CD4-positive, alpha-beta memory T cell (primary cell): ENCODE measurements at regions not wholly inside any gene's neighbourhood (a gene's known extent, or its start where the extent isn't known, plus 50 kb on each side); places are given as distances from the start of the nearest gene placed in this dataset.

Experiments used
- CTCF ChIA-PET: fragments of 350-600 bp; sonication (Branson Sonifier 250); formaldehyde crosslinking; loops from one replicate; lab custom pipeline; 2021; ENCODE audit warnings: inconsistent platforms; ENCODE audit not compliant: partially characterized antibody; lab: Charles Lee
- POLR2A ChIA-PET: fragments of 350-600 bp; sonication (Branson Sonifier 250); formaldehyde crosslinking; loops from one replicate; lab custom pipeline; 2021; ENCODE audit not compliant: partially characterized antibody; lab: Charles Lee
- DNase-seq, 5 donors: peaks; one replicate each; pipeline versions ENCODE4 v3.0.0 to v3.0.0-alpha.2; 2020 to 2022; ENCODE audit warnings: mixed read lengths in 1 of 5
- H3K27ac ChIP-seq: one replicate; pipeline ENCODE4 v1.7.0; 2013; ENCODE audit warnings: low read depth, low read length
- H3K27me3 ChIP-seq: 2 replicates; pipeline ENCODE4 v1.7.0; 2013; ENCODE audit warnings: mild to moderate bottlenecking, low read length, moderate library complexity; ENCODE audit not compliant: insufficient read depth
- H3K36me3 ChIP-seq: 2 replicates; pipeline ENCODE4 v1.7.0; 2013; ENCODE audit warnings: mild to moderate bottlenecking, low read length, moderate library complexity; ENCODE audit not compliant: insufficient read depth
- H3K4me1 ChIP-seq: 2 replicates; pipeline ENCODE4 v1.7.0; 2013; ENCODE audit warnings: mild to moderate bottlenecking, low read length, moderate library complexity; ENCODE audit not compliant: insufficient read depth
- H3K4me3 ChIP-seq, 2 donors: one replicate each; pipeline ENCODE4 v1.7.0; 2013; ENCODE audit warnings: low read length in 2 of 2, mild to moderate bottlenecking in 1 of 2
- H3K9me3 ChIP-seq, 2 donors: one replicate each; pipeline ENCODE4 v1.7.0; 2013; ENCODE audit warnings: low read length in 2 of 2, control low read depth in 1 of 2; ENCODE audit not compliant: control insufficient read depth in 1 of 2
- H3K27ac Mint-ChIP-seq, 7 donors: one replicate each; pipeline ENCODE4 v1.8.0; 2020 to 2021; ENCODE audit warnings: mixed read lengths in 7 of 7, mild to moderate bottlenecking in 6 of 7, inconsistent platforms in 3 of 7, moderate library complexity in 3 of 7
- H3K27me3 Mint-ChIP-seq, 2 donors: one replicate each; pipeline ENCODE4 v1.8.0; 2020 to 2021; ENCODE audit warnings: mixed read lengths in 2 of 2
- H3K36me3 Mint-ChIP-seq, 2 donors: one replicate each; pipeline ENCODE4 v1.8.0; 2020 to 2021; ENCODE audit warnings: mixed read lengths in 2 of 2, inconsistent platforms in 1 of 2, mild to moderate bottlenecking in 1 of 2
- H3K4me1 Mint-ChIP-seq, 4 donors: one replicate each; pipeline ENCODE4 v1.8.0; 2020 to 2021; ENCODE audit warnings: mixed read lengths in 4 of 4, mild to moderate bottlenecking in 1 of 4
- H3K4me3 Mint-ChIP-seq, 8 donors: one replicate each; pipeline ENCODE4 v1.8.0; 2020 to 2021; ENCODE audit warnings: mixed read lengths in 8 of 8, mild to moderate bottlenecking in 7 of 8, moderate library complexity in 6 of 8, inconsistent platforms in 3 of 8
- H3K9me3 Mint-ChIP-seq, 8 donors: one replicate each; pipeline ENCODE4 v1.8.0; 2020 to 2021; ENCODE audit warnings: mixed read lengths in 8 of 8, mild to moderate bottlenecking in 5 of 8, inconsistent platforms in 3 of 8, moderate library complexity in 1 of 8
- intact Hi-C: fragments of 100-400 bp; cut with micrococcal nuclease; formaldehyde crosslinking; loops from one replicate; pipeline ENCODE4 v1.15.1; 2023

GRCh38 chr1:172916116-172916515 is 134.6 kb downstream of the TNFSF18 start:
- H3K27ac ChIP-seq, result no peak overlapping the region
- Mint-ChIP-seq H3K4me1 (no peaks in the 10 kb centered on the region), H3K9me3 (peaks cover 0 to 17% (median 12%) of the 10 kb centered on the region in 8 donors), H3K27ac (no peak overlapping the region), H3K4me3 (no peak overlapping the region), H3K27me3 (no peaks in the 10 kb centered on the region), H3K36me3 (peaks cover 5 to 11% of the 10 kb centered on the region in 2 donors)
- intact Hi-C loops, result no loop called here
- CTCF ChIA-PET, result interaction anchor here (1.0 kb wide), 1 partner anchor 12 kb away, joined by 3 read pairs; no protein-coding TSS in a partner anchor
- H3K4me3 ChIP-seq, result no peak overlapping the region
- H3K36me3 ChIP-seq, result no peaks in the 10 kb centered on the region
- POLR2A ChIA-PET, result no interaction called here
- no peaks in the 10 kb centered on the region for H3K27me3 ChIP-seq
- H3K4me1 ChIP-seq, result no peaks in the 10 kb centered on the region
- no peaks in the 10 kb centered on the region for H3K9me3 ChIP-seq
- no peak for DNase-seq

- POLR2A ChIA-PET, result no interaction called here
- Histone ChIP-seq H3K4me3 (no peak overlapping the region), H3K27me3 (no peaks in the 10 kb centered on the region), H3K27ac (no peak overlapping the region), H3K36me3 (no peaks in the 10 kb centered on the region), H3K4me1 (no peaks in the 10 kb centered on the region), H3K9me3 (no peaks in the 10 kb centered on the region)
- intact Hi-C loops, result no loop called here
- peaks cover 3 to 7% of the 10 kb centered on the region in 2 donors for H3K36me3 Mint-ChIP-seq
- no peaks in the 10 kb centered on the region for H3K27me3 Mint-ChIP-seq
- no peak for DNase-seq
- H3K4me3 Mint-ChIP-seq, result no peak overlapping the region
- H3K9me3 Mint-ChIP-seq, result peaks cover 0 to 8% (median 6%) of the 10 kb centered on the region in 8 donors
- no peaks in the 10 kb centered on the region for H3K4me1 Mint-ChIP-seq
- CTCF ChIA-PET, result interaction anchor here (1.0 kb wide), 1 partner anchor 13 kb away, joined by 3 read pairs; no protein-coding TSS in a partner anchor
- H3K27ac Mint-ChIP-seq, result no peak overlapping the region
Observed at GRCh38 chr1:172917972-172918371, 132.8 kb downstream of the TNFSF18 start.

GRCh38 chr1:172918478-172918877 is 132.3 kb downstream of the TNFSF18 start:
- POLR2A ChIA-PET, result no interaction called here
- no peaks in the 10 kb centered on the region for H3K4me1 ChIP-seq
- no peaks in the 10 kb centered on the region for H3K36me3 ChIP-seq
- H3K4me3 ChIP-seq, result no peak overlapping the region
- H3K9me3 ChIP-seq, result no peaks in the 10 kb centered on the region
- no peak overlapping the region for H3K27ac ChIP-seq
- Mint-ChIP-seq H3K27ac (no peak overlapping the region), H3K9me3 (peaks cover 0 to 3% (median 3%) of the 10 kb centered on the region in 8 donors), H3K27me3 (no peaks in the 10 kb centered on the region), H3K4me3 (no peak overlapping the region), H3K4me1 (no peaks in the 10 kb centered on the region), H3K36me3 (peaks cover under 1 to 2% of the 10 kb centered on the region in 2 donors)
- CTCF ChIA-PET, result no interaction called here
- no peaks in the 10 kb centered on the region for H3K27me3 ChIP-seq
- intact Hi-C loops, result no loop called here
- no peak for DNase-seq

- Histone ChIP-seq H3K36me3 (no peaks in the 10 kb centered on the region), H3K27ac (no peak overlapping the region), H3K4me1 (no peaks in the 10 kb centered on the region), H3K27me3 (no peaks in the 10 kb centered on the region), H3K4me3 (no peak overlapping the region), H3K9me3 (no peaks in the 10 kb centered on the region)
- H3K27me3 Mint-ChIP-seq, result no peaks in the 10 kb centered on the region
- no peak overlapping the region for H3K27ac Mint-ChIP-seq
- H3K9me3 Mint-ChIP-seq, result peaks cover 0 to 3% (median 0%) of the 10 kb centered on the region in 8 donors
- no peak overlapping the region for H3K4me3 Mint-ChIP-seq
- intact Hi-C loops, result no loop called here
- no peaks in the 10 kb centered on the region for H3K36me3 Mint-ChIP-seq
- ChIA-PET POLR2A (no interaction called here), CTCF (no interaction called here)
- no peaks in the 10 kb centered on the region for H3K4me1 Mint-ChIP-seq
- DNase-seq, result no peak
Observed at GRCh38 chr1:172926070-172926469, 124.7 kb downstream of the TNFSF18 start.

- ChIA-PET POLR2A (no interaction called here), CTCF (interaction anchor here (1.1 kb wide), 1 partner anchor 12 kb away, joined by 3 read pairs; no protein-coding TSS in a partner anchor)
- Mint-ChIP-seq H3K4me3 (no peak overlapping the region), H3K36me3 (no peaks in the 10 kb centered on the region), H3K27me3 (no peaks in the 10 kb centered on the region), H3K27ac (no peak overlapping the region), H3K4me1 (peaks cover 2 to 8% (median 6%) of the 10 kb centered on the region in 4 donors), H3K9me3 (peaks cover 0 to 3% (median 0%) of the 10 kb centered on the region in 8 donors)
- no peaks in the 10 kb centered on the region for H3K36me3 ChIP-seq
- H3K4me1 ChIP-seq, result peaks cover 1% of the 10 kb centered on the region
- H3K9me3 ChIP-seq, result no peaks in the 10 kb centered on the region
- no peaks in the 10 kb centered on the region for H3K27me3 ChIP-seq
- no peak for DNase-seq
- intact Hi-C loops, result no loop called here
- H3K4me3 ChIP-seq, result no peak overlapping the region
- no peak overlapping the region for H3K27ac ChIP-seq
Observed at GRCh38 chr1:172928412-172928811, 122.3 kb downstream of the TNFSF18 start.

GRCh38 chr1:172929006-172929405 is 121.7 kb downstream of the TNFSF18 start:
- no peak overlapping the region for H3K4me3 ChIP-seq
- intact Hi-C loops, result no loop called here
- Mint-ChIP-seq H3K9me3 (peaks cover 0 to 3% (median 0%) of the 10 kb centered on the region in 8 donors), H3K36me3 (no peaks in the 10 kb centered on the region), H3K4me1 (peaks cover 6 to 14% (median 11%) of the 10 kb centered on the region in 4 donors), H3K27ac (no peak overlapping the region), H3K4me3 (no peak overlapping the region), H3K27me3 (no peaks in the 10 kb centered on the region)
- no peaks in the 10 kb centered on the region for H3K9me3 ChIP-seq
- no peaks in the 10 kb centered on the region for H3K36me3 ChIP-seq
- no peaks in the 10 kb centered on the region for H3K27me3 ChIP-seq
- peaks cover 7% of the 10 kb centered on the region for H3K4me1 ChIP-seq
- H3K27ac ChIP-seq, result no peak overlapping the region
- POLR2A ChIA-PET, result no interaction called here
- CTCF ChIA-PET, result interaction anchor here (0.7 kb wide), 1 partner anchor 16 kb away, joined by 3 read pairs; no protein-coding TSS in a partner anchor
- no peak for DNase-seq

- Mint-ChIP-seq H3K9me3 (no peaks in the 10 kb centered on the region), H3K4me1 (peaks cover 12 to 25% (median 15%) of the 10 kb centered on the region in 4 donors), H3K4me3 (no peak overlapping the region), H3K36me3 (no peaks in the 10 kb centered on the region), H3K27me3 (no peaks in the 10 kb centered on the region), H3K27ac (no peak overlapping the region)
- Histone ChIP-seq H3K4me1 (peaks cover 16% of the 10 kb centered on the region), H3K27ac (no peak overlapping the region), H3K4me3 (no peak overlapping the region), H3K9me3 (no peaks in the 10 kb centered on the region), H3K27me3 (no peaks in the 10 kb centered on the region), H3K36me3 (no peaks in the 10 kb centered on the region)
- DNase-seq, result no peak
- intact Hi-C loops, result no loop called here
- ChIA-PET POLR2A (no interaction called here), CTCF (no interaction called here)
Observed at GRCh38 chr1:172930142-172930541, 120.6 kb downstream of the TNFSF18 start.
